ENCODE measurements at regions not wholly inside any gene's neighbourhood (a gene's known extent, or its start where the extent isn't known, plus 50 kb on each side); places are given as distances from the start of the nearest gene placed in this dataset.

DNA sequence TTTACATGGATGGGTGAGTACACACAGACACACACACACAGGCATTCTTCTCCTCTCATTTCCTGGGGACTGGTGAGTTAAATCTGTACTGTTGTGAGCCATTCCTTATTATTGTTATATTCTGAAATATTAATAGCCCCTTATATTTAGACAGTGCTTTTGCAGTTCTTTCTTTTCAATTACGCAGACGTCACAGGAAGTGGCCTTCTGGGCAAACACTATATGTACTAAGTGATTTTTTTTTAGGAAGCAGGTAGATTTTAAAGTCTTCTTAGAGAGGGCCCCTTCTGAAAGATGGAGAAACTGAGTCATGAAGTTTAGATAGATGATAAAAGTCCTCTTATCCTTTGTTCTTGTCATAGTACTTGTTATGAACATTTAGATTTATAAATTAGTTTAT, 1213.6 kb downstream of the VRK1 start:
- Histone ChIP-seq H3K4me3 (no peak overlapping the region), H3K4me2 (ENCODE audit: unreplicated experiment) (no peak overlapping the region), H3K9ac (no peak overlapping the region), H3K9me2 (ENCODE audit: insufficient read depth) (no peaks in the 10 kb centered on the region), H3F3A (ENCODE audit: insufficient read depth) (no peaks in the 10 kb centered on the region), H3K9me3 (ENCODE audit: low read depth) (no peaks in the 10 kb centered on the region), H2AFZ (no peak overlapping the region), H3K4me1 (ENCODE audit: insufficient read depth) (no peaks in the 10 kb centered on the region), H4K20me1 (ENCODE audit: insufficient read depth) (no peaks in the 10 kb centered on the region), H3K27me3 (replicated peaks; ENCODE audit: insufficient read depth) (no peaks in the 10 kb centered on the region), H3K79me2 (ENCODE audit: insufficient read depth) (no peaks in the 10 kb centered on the region), H3K27ac (no peak overlapping the region), H3K36me3 (ENCODE audit: low read depth) (no peaks in the 10 kb centered on the region)
- DNase-seq: no peak
- in situ Hi-C loops (cut with MboI): no loop called here
- no peak for TF ChIP-seq EZH2phosphoT487 (IDR thresholded peaks at IDR 0.05; ENCODE audit: insufficient read depth, low read depth)
- 73 to 81% methylated on average over 2 of the region's 2 CpGs for WGBS, 2 experiments (ENCODE audit: low coverage in 1 of 2, low lambda C conversion rate in 2 of 2, missing lambda C conversion rate in 2 of 2)

DNA sequence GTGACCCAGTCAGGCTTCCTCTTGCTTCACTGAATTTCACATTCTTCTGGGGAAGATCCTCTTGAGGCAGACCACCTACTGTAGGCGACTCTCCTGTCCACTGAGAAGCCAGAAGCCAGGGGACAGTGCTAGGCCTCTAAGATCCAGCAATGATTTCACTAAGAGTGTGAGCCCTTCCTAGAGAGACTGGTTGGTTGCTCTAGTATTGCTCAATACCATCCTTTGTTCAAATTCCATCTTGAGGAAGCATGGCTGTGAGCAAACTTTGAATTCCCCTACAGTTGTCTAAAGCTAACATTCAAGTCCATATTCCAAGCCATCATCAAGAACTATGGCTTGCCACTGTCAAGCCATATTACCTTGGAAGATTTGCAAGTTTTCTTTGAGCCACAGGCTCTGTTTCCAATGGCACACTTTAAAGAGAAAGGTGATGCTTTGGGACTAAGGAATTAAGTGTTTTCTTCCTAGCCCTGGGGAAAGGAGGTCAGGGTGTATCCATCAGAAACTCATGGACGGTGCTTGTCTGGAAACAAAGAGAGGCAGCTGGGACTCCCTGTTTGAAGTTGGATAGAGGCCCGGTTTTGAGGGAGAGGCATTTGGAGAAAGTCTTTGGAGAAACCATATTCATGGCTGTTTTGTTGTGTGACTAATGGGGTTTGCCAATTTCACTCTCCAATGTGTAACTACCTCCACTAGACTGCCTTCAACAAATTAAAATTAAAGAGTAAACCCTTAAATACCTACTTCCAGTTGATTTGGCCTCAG, 1217.9 kb downstream of the VRK1 start:
- Histone ChIP-seq H3K4me3 (no peak overlapping the region), H3K27ac (no peak overlapping the region), H3F3A (ENCODE audit: insufficient read depth) (no peaks in the 10 kb centered on the region), H2AFZ (no peak overlapping the region), H3K27me3 (replicated peaks; ENCODE audit: insufficient read depth) (no peaks in the 10 kb centered on the region), H3K9me2 (ENCODE audit: insufficient read depth) (no peaks in the 10 kb centered on the region), H3K79me2 (ENCODE audit: insufficient read depth) (no peaks in the 10 kb centered on the region), H3K9ac (no peak overlapping the region), H3K9me3 (ENCODE audit: low read depth) (no peaks in the 10 kb centered on the region), H3K4me2 (ENCODE audit: unreplicated experiment) (no peak overlapping the region), H4K20me1 (ENCODE audit: insufficient read depth) (no peaks in the 10 kb centered on the region), H3K4me1 (ENCODE audit: insufficient read depth) (no peaks in the 10 kb centered on the region), H3K36me3 (ENCODE audit: low read depth) (no peaks in the 10 kb centered on the region)
- in situ Hi-C loops (cut with MboI): no loop called here
- no peak for DNase-seq
- WGBS, 2 experiments (ENCODE audit: low coverage in 1 of 2, low lambda C conversion rate in 2 of 2, missing lambda C conversion rate in 2 of 2): 4 to 15% methylated on average over 3 of the region's 3 CpGs
- TF ChIP-seq EZH2 (IDR thresholded peaks at IDR 0.05; ENCODE audit: insufficient read depth, poor library complexity, severe bottlenecking) (no peak), EZH2phosphoT487 (IDR thresholded peaks at IDR 0.05; ENCODE audit: insufficient read depth, low read depth) (no peak)

DNA sequence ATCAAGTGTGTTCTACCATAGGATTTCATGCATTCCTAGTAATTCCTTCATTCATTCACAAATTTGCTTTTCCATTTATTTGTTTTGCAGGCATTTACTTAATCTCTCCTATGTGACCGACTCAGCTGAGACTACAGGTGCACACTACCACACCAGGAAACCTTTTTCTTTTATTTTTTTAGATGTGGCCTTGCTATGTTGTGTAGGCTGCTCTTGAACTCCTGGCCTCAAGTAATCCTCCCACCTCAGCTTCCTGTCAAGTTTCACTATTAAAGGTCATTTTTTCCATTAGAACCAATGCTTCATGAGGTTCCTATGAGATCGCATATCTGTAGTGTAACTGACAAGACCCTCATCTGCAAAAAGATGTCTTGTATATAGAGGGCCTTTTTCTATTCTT, 1218.7 kb downstream of the VRK1 start:
- Histone ChIP-seq H4K20me1 (ENCODE audit: insufficient read depth) (no peaks in the 10 kb centered on the region), H3K79me2 (ENCODE audit: insufficient read depth) (no peaks in the 10 kb centered on the region), H3K4me1 (ENCODE audit: insufficient read depth) (no peaks in the 10 kb centered on the region), H3K4me2 (ENCODE audit: unreplicated experiment) (no peak overlapping the region), H3K9ac (no peak overlapping the region), H3K27me3 (replicated peaks; ENCODE audit: insufficient read depth) (no peaks in the 10 kb centered on the region), H3F3A (ENCODE audit: insufficient read depth) (no peaks in the 10 kb centered on the region), H3K36me3 (ENCODE audit: low read depth) (no peaks in the 10 kb centered on the region), H3K27ac (no peak overlapping the region), H3K9me3 (ENCODE audit: low read depth) (no peaks in the 10 kb centered on the region), H2AFZ (no peak overlapping the region), H3K4me3 (no peak overlapping the region), H3K9me2 (ENCODE audit: insufficient read depth) (no peaks in the 10 kb centered on the region)
- in situ Hi-C loops (cut with MboI): no loop called here
- 33 to 35% methylated on average over 2 of the region's 2 CpGs for WGBS, 2 experiments (ENCODE audit: low coverage in 1 of 2, low lambda C conversion rate in 2 of 2, missing lambda C conversion rate in 2 of 2)
- no peak for TF ChIP-seq EZH2 (IDR thresholded peaks at IDR 0.05; ENCODE audit: insufficient read depth, poor library complexity, severe bottlenecking)
- TF ChIP-seq EZH2phosphoT487 (IDR thresholded peaks at IDR 0.05; ENCODE audit: insufficient read depth, low read depth): no peak
- no peak for DNase-seq

DNA sequence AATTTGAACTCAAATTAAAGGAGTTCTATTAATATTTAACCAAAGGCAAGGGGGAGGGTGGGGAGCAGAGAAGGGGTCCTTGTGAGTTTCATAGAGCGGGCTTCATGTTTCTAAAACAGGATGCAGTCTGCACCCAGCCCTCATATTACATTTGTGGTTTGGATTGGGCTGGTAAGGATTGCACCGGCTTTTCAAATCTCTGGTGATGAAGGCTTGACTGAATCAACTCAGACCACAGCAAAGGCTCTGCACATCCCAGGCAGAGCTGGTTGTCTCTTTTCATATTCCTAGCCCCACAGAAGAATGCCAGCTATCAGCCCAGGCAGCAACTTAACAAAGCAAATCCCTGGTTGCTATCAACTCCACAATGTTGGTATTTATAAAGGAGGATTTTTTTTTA, 1221.4 kb downstream of the VRK1 start:
- DNase-seq: no peak
- no peak overlapping the region for H3K4me2 ChIP-seq (ENCODE audit: unreplicated experiment)
- no peak overlapping the region for H3K9ac ChIP-seq
- H3K36me3 ChIP-seq (ENCODE audit: low read depth): no peaks in the 10 kb centered on the region
- in situ Hi-C loops (cut with MboI): no loop called here
- H3F3A ChIP-seq (ENCODE audit: insufficient read depth): no peaks in the 10 kb centered on the region
- no peaks in the 10 kb centered on the region for H3K27me3 ChIP-seq (replicated peaks; ENCODE audit: insufficient read depth)
- 46 to 47% methylated on average over 2 of the region's 2 CpGs for WGBS, 2 experiments (ENCODE audit: low coverage in 1 of 2, low lambda C conversion rate in 2 of 2, missing lambda C conversion rate in 2 of 2)
- no peak overlapping the region for H3K4me3 ChIP-seq
- TF ChIP-seq EZH2 (IDR thresholded peaks at IDR 0.05; ENCODE audit: insufficient read depth, poor library complexity, severe bottlenecking) (no peak), EZH2phosphoT487 (IDR thresholded peaks at IDR 0.05; ENCODE audit: insufficient read depth, low read depth) (no peak)
- H4K20me1 ChIP-seq (ENCODE audit: insufficient read depth): no peaks in the 10 kb centered on the region
- H3K27ac ChIP-seq: no peak overlapping the region
- no peaks in the 10 kb centered on the region for H3K9me3 ChIP-seq (ENCODE audit: low read depth)
- H2AFZ ChIP-seq: no peak overlapping the region
- H3K79me2 ChIP-seq (ENCODE audit: insufficient read depth): no peaks in the 10 kb centered on the region
- no peaks in the 10 kb centered on the region for H3K4me1 ChIP-seq (ENCODE audit: insufficient read depth)
- no peaks in the 10 kb centered on the region for H3K9me2 ChIP-seq (ENCODE audit: insufficient read depth)

Measured in GM23248 (cell line).